HepG2 (cell line): ENCODE measurements at regions not wholly inside any gene's neighbourhood (a gene's known extent, or its start where the extent isn't known, plus 50 kb on each side); places are given as distances from the start of the nearest gene placed in this dataset.

Experiments
- ATAC-seq: fragments of 200-7000 bp; cut with Tn5 transposase; 3 replicates; pipeline ENCODE4 v1.9.1; 2020; ENCODE audit warnings: mild to moderate bottlenecking, moderate library complexity
- BruUV-seq: library from RNA; stranded (reverse); fragments of 400-500 nt; replicated peaks from 2 replicates; lab custom pipeline; 2021; lab: Mats Ljungman, UMichigan
- CTCF ChIA-PET: fragments of 300-600 bp; formaldehyde crosslinking; extraction: SDS; loops from one replicate; lab custom pipeline; 2021; ENCODE audit warnings: low total read pairs, inconsistent platforms, low intra/inter-chr PET ratio; lab: Yijun Ruan, JAX
- POLR2A ChIA-PET: fragments of 350-600 bp; sonication (Branson Sonifier 250); formaldehyde crosslinking; loops from one replicate; lab custom pipeline; 2020; ENCODE audit warnings: antibody characterized with exemption, inconsistent platforms; lab: Yijun Ruan, JAX
- DNase-seq: peaks from one replicate; pipeline ENCODE4 v3.0.0-alpha.2; 2015; ENCODE audit warnings: low spot score
- FAIRE-seq: peaks from 3 replicates; lab custom pipeline; 2011; peaks lifted over from hg19 to GRCh38; lab: Jason Lieb, UNC
- H2AFZ ChIP-seq: one replicate; pipeline ENCODE4 v1.6.1; 2011; ENCODE audit warnings: low read length, inconsistent platforms
- H3K27ac ChIP-seq: fragments of 300-600 bp; 3 replicates; pipeline ENCODE4 v1.8.0; 2011; ENCODE audit warnings: mixed run types, mild to moderate bottlenecking, mixed read lengths, low read length, inconsistent platforms; ENCODE audit not compliant: insufficient read depth; ENCODE audit errors: extremely low read length
- H3K27me3 ChIP-seq, 2 experiments: fragments of 200-600 bp in 1 of 2; 2 replicates in 1 of 2; 3 replicates in 1 of 2; pipeline versions ENCODE4 v1.6.0 to v1.8.0; 2011; ENCODE audit warnings: low read length in 2 of 2, mild to moderate bottlenecking in 2 of 2, moderate library complexity in 2 of 2, inconsistent platforms in 1 of 2; ENCODE audit not compliant: insufficient read depth in 2 of 2, control insufficient read depth in 1 of 2
- H3K36me3 ChIP-seq, 2 experiments: fragments of 200-600 bp in 1 of 2; replicated peaks in 1 of 2; 2 replicates in 1 of 2; 3 replicates in 1 of 2; pipeline versions ENCODE4 v1.5.1 to v1.8.0; 2011; ENCODE audit warnings: low read length in 2 of 2, inconsistent platforms in 1 of 2; ENCODE audit not compliant: insufficient read depth in 2 of 2, control insufficient read depth in 1 of 2
- H3K4me1 ChIP-seq: 2 replicates; pipeline ENCODE4 v1.5.1; 2012; ENCODE audit warnings: low read length, inconsistent platforms; ENCODE audit not compliant: insufficient read depth
- H3K4me2 ChIP-seq: 2 replicates; pipeline ENCODE4 v1.6.0; 2011; ENCODE audit warnings: low read depth, low read length, inconsistent platforms
- H3K4me3 ChIP-seq, 3 experiments: fragments of 200-600 bp in 1 of 3; sonication (generic), shearing (Covaris generic) in 1 of 3; replicated peaks in 1 of 3; 2 replicates each; pipeline ENCODE4 v1.5.1; 2011 to 2016; ENCODE audit warnings: low read length in 3 of 3, inconsistent platforms in 2 of 3, low read depth in 2 of 3, mild to moderate bottlenecking in 2 of 3, control low read depth in 1 of 3, mixed read lengths in 1 of 3; ENCODE audit not compliant: insufficient read depth in 1 of 3
- H3K79me2 ChIP-seq: one replicate; pipeline ENCODE4 v1.6.1; 2011; ENCODE audit warnings: low read length, inconsistent platforms; ENCODE audit not compliant: insufficient read depth
- H3K9ac ChIP-seq: 2 replicates; pipeline ENCODE4 v1.6.0; 2011; ENCODE audit warnings: mild to moderate bottlenecking, low read depth, low read length, inconsistent platforms; ENCODE audit not compliant: insufficient read depth
- H3K9me3 ChIP-seq: 2 replicates; pipeline ENCODE4 v1.5.1; 2012; ENCODE audit warnings: mild to moderate bottlenecking, low read length
- H4K20me1 ChIP-seq: 2 replicates; pipeline ENCODE4 v1.6.0; 2011; ENCODE audit warnings: inconsistent platforms, mild to moderate bottlenecking, low read length, moderate library complexity; ENCODE audit not compliant: insufficient read depth
- DNMT1 ChIP-seq: sonication (generic); formaldehyde crosslinking; IDR thresholded peaks from 2 replicates; pipeline ENCODE4 v1.5.1; 2020; ENCODE audit warnings: mild to moderate bottlenecking, missing genetic modification reagents
- FOXM1 ChIP-seq: sonication (generic); formaldehyde crosslinking; IDR thresholded peaks from 2 replicates; pipeline ENCODE4 v1.5.0; 2020; ENCODE audit warnings: missing genetic modification reagents
- HDAC2 ChIP-seq: sonication (generic); formaldehyde crosslinking; IDR thresholded peaks from 2 replicates; pipeline ENCODE4 v1.4.0; 2020; ENCODE audit warnings: missing genetic modification reagents
- HNF4A ChIP-seq: sonication (generic); formaldehyde crosslinking; IDR thresholded peaks from 2 replicates; pipeline ENCODE4 v1.4.0; 2020; ENCODE audit warnings: missing genetic modification reagents
- HNRNPUL1 ChIP-seq: fragments of 200-400 bp; formaldehyde crosslinking; IDR thresholded peaks from 2 replicates; pipeline ENCODE4 v1.6.1; 2017; ENCODE audit warnings: low read depth, mild to moderate bottlenecking, low read length, moderate library complexity
- NR2F2 ChIP-seq: IDR thresholded peaks from 2 replicates; pipeline ENCODE4 v1.6.1; 2012; ENCODE audit warnings: low read depth, inconsistent platforms, borderline replicate concordance
- SPEN ChIP-seq: sonication (generic); formaldehyde crosslinking; IDR thresholded peaks from 2 replicates; pipeline ENCODE4 v1.5.1; 2020; ENCODE audit warnings: low read depth, mild to moderate bottlenecking, missing genetic modification reagents
- TFAP4 ChIP-seq: sonication (generic); IDR thresholded peaks from 2 replicates; pipeline ENCODE4 v1.6.1; 2016; ENCODE audit warnings: low read depth, borderline replicate concordance
- ZBTB38 ChIP-seq: sonication (generic); formaldehyde crosslinking; IDR thresholded peaks from 2 replicates; pipeline ENCODE4 v1.5.1; 2020; ENCODE audit warnings: mild to moderate bottlenecking, missing genetic modification reagents
- ZNF235 ChIP-seq: sonication (generic); formaldehyde crosslinking; IDR thresholded peaks from 2 replicates; pipeline ENCODE4 v1.8.1; 2023; ENCODE audit warnings: mild to moderate bottlenecking, missing genetic modification reagents, borderline replicate concordance
- ZNF337 ChIP-seq: sonication (generic); formaldehyde crosslinking; IDR thresholded peaks from 2 replicates; pipeline ENCODE4 v1.5.1; 2020; ENCODE audit warnings: missing genetic modification reagents, low read depth, mild to moderate bottlenecking, borderline replicate concordance
- ZNF790 ChIP-seq: sonication (generic); formaldehyde crosslinking; IDR thresholded peaks from 2 replicates; pipeline ENCODE4 v1.8.0; 2022; ENCODE audit warnings: missing genetic modification reagents, mild to moderate bottlenecking, borderline replicate concordance
- WGBS: methylation state at CpG from one replicate; pipeline ENCODE4 v1.1.6; 2017; ENCODE audit warnings: low lambda C conversion rate; 5-methylcytosine and 5-hydroxymethylcytosine counted together
- in situ Hi-C: cut with HindIII; loops from 2 replicates; pipeline ENCODE4 v1.10.0; 2017; ENCODE audit warnings: low pct_unique_long_range_greater_than_20kb; ENCODE audit not compliant: extremely low pct_ligation_motif_present
- intact Hi-C: fragments of 100-400 bp; cut with micrococcal nuclease; formaldehyde crosslinking; loops from one replicate; pipeline ENCODE4 v1.10.0; 2022; ENCODE audit not compliant: unreplicated experiment
- TF ChIP-seq, protein P1 (sequence below), 2 experiments: fragments of 450-650 bp in 1 of 2; sonication (generic) in 1 of 2; formaldehyde crosslinking; IDR thresholded peaks; 2 replicates each; pipeline versions ENCODE4 v1.5.0 to v1.8.0; 2020 to 2022; ENCODE audit warnings: mild to moderate bottlenecking in 1 of 2, missing genetic modification reagents in 1 of 2
- TF ChIP-seq, protein P2 (sequence below): sonication (generic); formaldehyde crosslinking; IDR thresholded peaks from 2 replicates; pipeline ENCODE4 v1.4.0; 2020; ENCODE audit warnings: mild to moderate bottlenecking, low read depth, missing genetic modification reagents
- TF ChIP-seq, protein P3 (sequence below): sonication (generic); formaldehyde crosslinking; IDR thresholded peaks from 2 replicates; pipeline ENCODE4 v1.9.0; 2022; ENCODE audit warnings: low read depth, missing genetic modification reagents

GRCh38 chr10:130422366-130423324 lies 286.5 kb downstream of the GLRX3 start (continued):
- TF ChIP-seq, protein P1, sequence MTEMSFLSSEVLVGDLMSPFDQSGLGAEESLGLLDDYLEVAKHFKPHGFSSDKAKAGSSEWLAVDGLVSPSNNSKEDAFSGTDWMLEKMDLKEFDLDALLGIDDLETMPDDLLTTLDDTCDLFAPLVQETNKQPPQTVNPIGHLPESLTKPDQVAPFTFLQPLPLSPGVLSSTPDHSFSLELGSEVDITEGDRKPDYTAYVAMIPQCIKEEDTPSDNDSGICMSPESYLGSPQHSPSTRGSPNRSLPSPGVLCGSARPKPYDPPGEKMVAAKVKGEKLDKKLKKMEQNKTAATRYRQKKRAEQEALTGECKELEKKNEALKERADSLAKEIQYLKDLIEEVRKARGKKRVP (CRISPR knock-in tag; IDR thresholded peaks at IDR 0.05) = no peak
- TF ChIP-seq SPEN (CRISPR knock-in tag) (no peak), DNMT1 (CRISPR knock-in tag) (no peak), ZNF790 (CRISPR knock-in tag) (no peak), HDAC2 (CRISPR knock-in tag) (no peak)

DNA sequence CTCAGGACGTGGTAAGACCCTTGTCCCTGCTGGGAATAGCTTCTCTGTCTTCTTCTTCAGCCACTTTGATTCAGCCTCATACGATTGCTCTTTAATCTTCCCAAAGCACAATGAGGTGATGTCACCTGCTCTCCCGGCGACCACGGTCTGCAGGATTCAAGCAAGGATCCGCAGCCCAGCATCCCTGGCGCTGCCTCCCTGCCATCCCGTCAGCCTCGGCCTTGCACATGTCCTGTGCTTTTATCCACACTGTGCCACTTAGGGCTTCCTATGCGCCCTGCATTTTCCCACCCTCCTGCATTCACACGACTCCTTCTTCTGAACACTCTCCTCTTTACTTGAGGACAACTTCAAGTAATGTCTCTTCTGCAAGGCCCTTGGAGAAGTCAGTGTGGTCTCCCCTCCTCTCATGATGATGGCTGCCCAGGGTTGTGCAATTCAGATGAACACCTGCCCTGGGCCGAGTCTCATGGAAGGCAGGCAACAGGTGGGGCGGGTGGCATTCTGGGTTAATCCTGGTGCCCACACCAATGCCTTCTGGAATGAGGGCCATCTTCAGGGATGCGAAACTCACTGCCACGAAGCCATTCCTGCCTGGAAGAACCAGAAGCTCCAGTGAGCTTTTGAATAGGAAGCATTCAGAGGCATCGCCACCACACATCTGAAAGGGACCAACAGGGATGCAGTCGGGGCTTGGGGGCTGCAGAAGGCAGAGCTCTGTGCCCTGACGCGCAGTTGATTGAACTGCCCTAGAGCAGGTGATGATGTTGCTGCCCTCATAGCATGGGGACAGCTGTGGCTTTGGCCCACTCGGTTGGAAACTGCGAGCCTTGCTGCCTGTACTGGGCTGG lies 287.5 kb downstream of the GLRX3 start:
- H3K36me3 ChIP-seq = no peaks in the 10 kb centered on the region
- intact Hi-C loops = no loop called here
- WGBS = 22% methylated on average over 17 of the region's 21 CpGs
- TF ChIP-seq NR2F2 (no peak), FOXM1 (no peak), ZNF235 (CRISPR knock-in tag) (no peak), ZBTB38 (CRISPR knock-in tag) (no peak), HNRNPUL1 (no peak), TFAP4 (no peak), HNF4A (CRISPR knock-in tag) (no peak), ZNF337 (CRISPR knock-in tag) (no peak)
- TF ChIP-seq, protein P1 (CRISPR knock-in tag; IDR thresholded peaks at IDR 0.05) = no peak
- TF ChIP-seq, protein P2, sequence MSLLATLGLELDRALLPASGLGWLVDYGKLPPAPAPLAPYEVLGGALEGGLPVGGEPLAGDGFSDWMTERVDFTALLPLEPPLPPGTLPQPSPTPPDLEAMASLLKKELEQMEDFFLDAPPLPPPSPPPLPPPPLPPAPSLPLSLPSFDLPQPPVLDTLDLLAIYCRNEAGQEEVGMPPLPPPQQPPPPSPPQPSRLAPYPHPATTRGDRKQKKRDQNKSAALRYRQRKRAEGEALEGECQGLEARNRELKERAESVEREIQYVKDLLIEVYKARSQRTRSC = no peak
- TF ChIP-seq, protein P3, sequence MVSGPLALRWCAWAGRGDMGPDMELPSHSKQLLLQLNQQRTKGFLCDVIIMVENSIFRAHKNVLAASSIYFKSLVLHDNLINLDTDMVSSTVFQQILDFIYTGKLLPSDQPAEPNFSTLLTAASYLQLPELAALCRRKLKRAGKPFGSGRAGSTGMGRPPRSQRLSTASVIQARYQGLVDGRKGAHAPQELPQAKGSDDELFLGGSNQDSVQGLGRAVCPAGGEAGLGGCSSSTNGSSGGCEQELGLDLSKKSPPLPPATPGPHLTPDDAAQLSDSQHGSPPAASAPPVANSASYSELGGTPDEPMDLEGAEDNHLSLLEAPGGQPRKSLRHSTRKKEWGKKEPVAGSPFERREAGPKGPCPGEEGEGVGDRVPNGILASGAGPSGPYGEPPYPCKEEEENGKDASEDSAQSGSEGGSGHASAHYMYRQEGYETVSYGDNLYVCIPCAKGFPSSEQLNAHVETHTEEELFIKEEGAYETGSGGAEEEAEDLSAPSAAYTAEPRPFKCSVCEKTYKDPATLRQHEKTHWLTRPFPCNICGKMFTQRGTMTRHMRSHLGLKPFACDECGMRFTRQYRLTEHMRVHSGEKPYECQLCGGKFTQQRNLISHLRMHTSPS (CRISPR knock-in tag) = no peak

More for the DNA sequence above, 287.5 kb downstream of the GLRX3 start:
- H3K27ac ChIP-seq = no peak overlapping the region
- H3K79me2 ChIP-seq = no peaks in the 10 kb centered on the region
- no peak for FAIRE-seq
- no peak for ATAC-seq
- H3K9me3 ChIP-seq = peaks cover 55% of the 10 kb centered on the region
- BruUV-seq = no TSS peak
- H3K4me1 ChIP-seq = no peaks in the 10 kb centered on the region
- no peaks in the 10 kb centered on the region for H4K20me1 ChIP-seq
- no peaks in the 10 kb centered on the region; a peak in 2 of 5 replicates for H3K27me3 ChIP-seq
- CTCF ChIA-PET = no interaction called here
- H2AFZ ChIP-seq = no peak overlapping the region
- no peak overlapping the region for H3K4me2 ChIP-seq
- in situ Hi-C loops = no loop called here
- no peak overlapping the region for H3K9ac ChIP-seq
- POLR2A ChIA-PET = no interaction called here
- no peak for DNase-seq
- no peak overlapping the region for H3K4me3 ChIP-seq
